HG03139 (cell line): ENCODE measurements at regions not wholly inside any gene's neighbourhood (a gene's known extent, or its start where the extent isn't known, plus 50 kb on each side); places are given as distances from the start of the nearest gene placed in this dataset.
"Not testable (repeated sequence)": the region's sequence is repeated elsewhere in the genome, so short reads cannot be mapped to it uniquely, and the experiment has no call there.

ENCODE experiments used
- ATAC-seq: cut with Tn5 transposase; IDR thresholded peaks from one replicate; pipeline ENCODE4 v1.9.1; 2021; ENCODE audit not compliant: unreplicated experiment

DNA sequence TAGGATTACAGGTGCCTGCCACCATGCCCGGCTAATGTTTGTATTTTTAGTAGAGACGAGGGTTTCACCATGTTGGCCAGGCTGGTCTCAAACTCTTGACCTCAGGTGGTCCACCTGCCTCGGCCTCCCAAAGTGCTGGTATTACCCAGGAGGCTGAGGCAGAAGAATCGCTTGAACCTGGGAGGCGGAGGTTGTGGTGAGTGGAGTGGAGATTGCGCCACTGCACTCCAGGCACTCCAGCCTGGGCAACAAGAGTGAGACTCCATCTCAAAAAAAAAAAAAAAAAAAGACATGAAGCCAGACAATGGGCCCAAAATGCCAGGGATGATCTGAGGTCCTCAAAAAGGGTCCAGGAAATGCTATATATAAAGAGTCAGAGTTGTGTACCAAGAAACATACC is 392.9 kb downstream of the SEC14L1 start:
- ATAC-seq = not testable (repeated sequence)

DNA sequence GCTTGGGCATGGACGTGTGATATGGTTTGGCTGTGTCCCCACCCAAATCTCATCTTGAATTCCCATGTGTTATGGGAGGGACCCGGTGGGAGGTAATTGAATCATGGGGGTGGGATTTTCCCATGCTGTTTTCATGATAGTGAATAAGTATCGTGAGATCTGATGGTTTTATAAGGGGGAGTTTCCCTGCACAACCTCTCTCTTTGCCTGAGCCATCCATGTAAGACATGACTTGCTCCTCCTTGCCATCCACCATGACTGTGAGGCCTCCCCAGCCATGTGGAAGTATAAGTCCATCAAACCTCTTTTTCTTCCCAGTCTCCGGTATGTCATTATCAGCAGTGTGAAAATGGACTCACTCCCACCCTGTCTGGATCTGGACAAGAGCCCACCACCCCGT is 393.4 kb downstream of the SEC14L1 start:
- no peak for ATAC-seq

DNA sequence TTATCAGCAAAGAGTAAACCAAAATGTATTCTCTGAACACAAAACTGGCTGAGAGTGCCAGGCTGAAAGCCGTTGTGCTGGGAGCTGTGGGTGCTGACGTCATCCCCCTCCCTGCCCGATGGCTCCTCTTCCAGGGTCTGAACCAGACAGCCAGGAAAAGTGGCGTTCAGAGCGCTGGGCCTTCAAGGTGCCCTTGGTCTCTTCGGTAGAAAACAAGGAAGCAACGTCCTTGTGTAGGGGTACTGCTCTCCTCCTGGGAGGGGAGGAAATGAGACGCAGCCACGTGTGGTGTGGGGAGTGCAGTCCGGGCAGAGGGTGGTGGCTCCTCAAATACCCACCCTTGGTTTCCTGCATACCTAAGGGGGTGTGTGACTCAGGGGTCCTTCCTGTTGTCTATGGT is 394.7 kb downstream of the SEC14L1 start:
- no peak for ATAC-seq

DNA sequence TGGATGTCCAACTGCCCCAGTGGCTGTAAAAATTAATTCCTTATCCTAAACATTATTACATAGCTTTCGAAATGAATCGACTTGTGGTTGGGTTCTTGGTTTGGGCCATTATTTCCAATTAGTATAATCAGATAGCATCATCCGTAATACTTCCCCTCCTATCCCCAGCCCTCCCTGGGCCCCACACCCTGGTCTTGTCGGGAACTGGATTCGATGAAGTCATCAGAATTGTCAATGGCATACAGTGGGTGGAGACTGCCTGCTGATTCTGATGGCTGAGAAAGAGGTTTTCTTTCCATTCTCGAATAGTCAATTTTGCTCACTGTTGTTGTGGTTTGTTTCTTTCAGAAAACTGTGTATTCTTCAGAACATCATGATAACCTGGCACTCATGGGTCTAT is 395.1 kb downstream of the SEC14L1 start:
- ATAC-seq = no peak

DNA sequence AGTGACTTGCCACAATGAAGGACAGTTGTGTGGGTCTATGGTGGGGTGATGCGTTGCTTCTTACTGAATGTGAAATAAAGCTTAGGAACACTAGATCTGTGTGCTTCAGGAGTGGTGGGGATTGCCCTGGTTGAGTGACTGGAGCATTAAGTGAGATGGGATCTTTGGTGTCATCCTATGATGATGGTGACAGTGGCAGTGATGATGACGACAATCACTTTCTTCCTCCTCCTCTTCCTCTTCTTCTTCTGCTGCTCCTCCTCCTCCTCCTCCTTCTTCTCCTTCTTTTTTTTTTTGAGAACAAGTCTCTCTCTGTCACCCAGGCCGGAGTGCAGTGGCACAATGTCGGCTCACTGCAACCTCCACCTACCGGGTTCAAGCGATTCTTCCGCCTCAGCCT is 396.8 kb downstream of the SEC14L1 start:
- no peak for ATAC-seq

DNA sequence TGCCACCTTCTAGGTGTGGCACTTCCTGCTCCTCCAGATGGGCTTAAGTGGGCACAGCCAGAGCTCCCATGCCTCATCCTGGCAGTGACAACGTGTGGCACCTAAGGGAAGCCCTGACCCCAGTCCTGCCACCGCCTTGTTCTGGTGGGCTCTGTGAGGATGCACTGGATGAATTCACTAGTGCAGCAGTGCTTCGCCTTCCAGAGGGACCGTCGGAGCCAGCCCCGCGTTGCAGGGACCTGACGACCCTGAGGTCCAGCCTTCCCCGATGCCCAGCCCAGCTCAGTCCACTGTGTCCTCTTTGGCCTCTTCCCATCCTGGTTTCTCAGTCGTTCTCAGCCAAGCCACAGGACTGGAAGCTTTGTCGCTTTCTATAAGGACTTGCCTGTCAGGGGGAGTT is 399.8 kb downstream of the SEC14L1 start:
- no peak for ATAC-seq

DNA sequence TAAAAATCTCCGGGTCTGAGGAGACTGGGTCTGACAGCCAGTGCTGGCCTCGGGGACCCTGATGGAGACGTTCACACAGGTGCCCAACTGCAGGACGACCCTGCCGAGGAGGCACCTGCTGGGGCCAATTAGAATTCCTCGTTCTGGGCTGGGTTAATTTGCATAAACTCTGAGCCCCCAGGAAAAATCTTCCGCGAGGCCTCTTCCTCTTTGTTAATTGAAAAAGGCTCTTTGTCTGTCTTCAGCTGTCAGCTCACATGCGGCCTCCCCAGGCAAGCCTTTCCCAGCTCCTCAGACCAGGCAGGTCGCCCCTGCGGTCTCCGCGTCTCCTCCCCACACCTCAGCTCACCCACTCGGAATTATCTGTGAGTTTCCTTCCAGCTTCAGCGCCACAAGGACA is 400.2 kb downstream of the SEC14L1 start:
- no peak for ATAC-seq

DNA sequence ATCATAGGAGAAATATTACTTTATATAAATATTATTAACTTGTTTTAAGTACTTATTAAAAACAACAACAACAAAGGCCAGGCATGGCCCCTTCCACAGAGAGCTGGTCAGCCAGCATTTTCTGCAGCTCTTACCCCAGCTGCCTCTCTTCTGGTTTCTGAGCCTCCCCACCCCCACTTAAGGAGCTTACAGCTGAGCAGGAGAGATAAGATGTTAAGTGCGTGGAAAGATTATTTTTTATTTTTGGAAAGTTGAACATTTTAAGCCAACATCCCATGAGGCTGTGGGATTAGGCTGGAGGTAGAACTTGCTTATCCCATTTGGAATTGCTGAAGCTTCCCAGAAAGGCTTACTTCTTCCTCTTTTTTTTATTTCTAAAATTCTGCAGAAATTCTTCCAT is 401.2 kb downstream of the SEC14L1 start:
- ATAC-seq = no peak

DNA sequence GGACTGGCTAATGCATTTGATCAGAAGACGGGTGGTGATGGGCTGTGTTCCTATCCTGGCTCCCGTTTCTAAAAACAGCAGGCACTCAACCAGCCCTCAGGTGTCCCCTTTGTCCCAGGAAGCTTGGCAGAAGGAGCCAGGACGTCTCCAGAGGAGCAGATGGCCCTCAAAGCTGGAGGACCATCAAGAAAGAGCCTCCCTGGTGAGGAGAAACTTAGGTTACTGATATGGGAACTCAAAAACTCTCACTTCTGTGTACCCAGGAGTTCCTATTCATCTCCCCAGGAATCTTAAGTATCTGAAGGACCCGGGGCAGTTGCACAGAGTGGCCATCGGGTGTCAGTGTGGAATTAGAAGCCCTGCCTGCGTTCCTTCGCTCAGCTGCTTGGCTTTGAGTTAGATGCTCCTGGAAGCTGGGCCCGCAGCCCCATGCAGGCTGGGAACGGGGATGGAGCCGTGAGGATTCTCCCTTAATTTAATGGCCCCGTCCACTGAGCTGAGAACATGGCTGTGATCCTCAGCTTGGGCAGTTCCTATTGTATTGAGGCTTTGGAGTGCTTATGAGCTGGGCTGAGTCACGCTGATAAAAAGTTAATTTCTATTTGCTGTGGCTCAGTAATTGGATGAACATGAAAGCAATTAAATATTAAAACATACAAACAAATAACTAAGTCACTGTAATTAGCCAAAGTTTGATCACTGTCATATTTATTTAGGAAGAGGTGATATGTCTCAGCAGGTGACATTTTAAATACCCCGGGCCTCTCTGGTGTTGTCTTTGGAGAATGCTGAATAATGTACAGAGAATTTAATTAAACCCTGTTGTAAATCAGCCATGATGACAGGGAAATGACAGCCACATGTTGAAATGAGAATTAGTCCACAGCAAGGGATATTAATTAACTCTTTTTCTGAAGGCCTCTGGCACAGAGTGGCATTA is 402.1 kb downstream of the SEC14L1 start:
- ATAC-seq = no peak

DNA sequence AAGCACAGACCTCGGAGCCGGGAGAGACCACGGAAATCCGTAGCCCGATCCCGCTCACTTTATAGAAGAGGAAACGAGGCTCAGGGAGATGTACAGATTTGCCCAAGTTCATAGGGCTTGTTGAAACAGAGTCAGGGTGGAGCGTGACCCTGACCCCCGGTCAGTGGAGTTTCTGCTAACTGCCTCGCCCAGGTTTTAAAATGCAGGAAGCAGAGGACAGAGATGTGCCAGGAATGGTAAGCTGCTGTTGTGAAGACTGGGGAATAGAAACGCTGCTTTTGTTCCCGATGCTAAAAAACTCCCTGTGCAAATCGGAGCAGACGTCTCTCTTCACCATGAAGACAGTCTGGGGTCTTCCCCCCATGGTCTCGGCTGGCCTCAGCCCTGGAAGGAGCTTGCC is 403.0 kb downstream of the SEC14L1 start:
- no peak for ATAC-seq

DNA sequence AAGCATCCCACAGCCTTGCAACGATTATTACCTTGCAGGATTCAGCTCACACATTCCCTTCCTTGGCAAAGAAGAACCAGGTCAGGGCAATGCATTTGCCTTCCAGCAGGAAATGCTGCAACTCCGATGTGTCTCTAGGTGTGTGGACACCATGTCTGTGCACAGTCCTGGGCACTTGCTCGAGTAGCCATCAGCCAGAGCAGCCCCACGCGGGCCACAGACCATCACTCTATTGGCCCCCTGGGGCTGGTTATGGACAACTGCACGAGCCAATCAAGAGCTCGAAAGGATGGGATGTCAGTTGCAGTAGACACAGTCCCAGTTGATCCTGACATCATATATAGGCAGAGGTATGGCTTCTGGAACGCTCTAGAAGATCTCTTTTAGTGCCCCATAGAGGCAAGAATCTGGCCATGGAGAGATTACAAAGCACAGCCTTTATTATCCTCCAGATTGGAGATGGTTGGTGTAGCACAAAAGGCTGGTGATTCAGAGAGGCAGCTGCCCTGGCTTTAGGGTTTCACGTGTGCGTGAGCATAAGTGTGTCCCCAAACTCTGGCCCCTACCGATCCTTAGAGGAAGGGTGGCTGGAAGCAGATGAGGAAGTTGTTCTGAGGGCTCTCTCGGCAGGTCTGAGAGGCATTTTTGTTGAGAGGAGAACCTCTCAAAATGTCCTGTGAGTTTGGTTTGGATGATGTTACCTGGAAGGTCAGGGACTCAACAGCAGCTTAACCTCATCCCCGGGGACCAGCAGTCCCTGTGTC is 403.8 kb downstream of the SEC14L1 start:
- no peak for ATAC-seq

DNA sequence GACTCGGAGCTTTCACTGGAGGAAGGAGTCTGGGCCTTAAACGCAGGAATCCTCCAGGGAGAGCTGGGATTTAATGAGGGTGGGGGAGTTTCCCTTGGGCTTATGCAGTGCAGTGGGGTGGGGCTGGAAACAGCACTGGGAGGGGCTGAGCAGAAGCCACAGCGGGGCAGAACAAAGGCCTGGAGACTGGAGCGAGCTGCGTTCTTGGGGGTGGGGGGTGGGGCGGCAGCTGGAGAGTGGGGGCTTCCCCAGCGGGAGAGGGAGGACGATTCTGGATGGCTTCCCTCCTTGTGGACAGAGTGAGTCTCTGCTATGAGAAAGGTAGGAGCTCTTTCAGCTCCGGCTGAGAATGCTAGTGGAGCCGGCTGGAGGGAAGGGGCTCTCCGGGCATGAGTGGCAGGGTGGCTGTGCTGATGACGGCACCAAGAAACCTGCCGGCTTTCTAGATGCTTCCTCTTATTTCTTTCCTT is 406.0 kb downstream of the SEC14L1 start:
- ATAC-seq = no peak

DNA sequence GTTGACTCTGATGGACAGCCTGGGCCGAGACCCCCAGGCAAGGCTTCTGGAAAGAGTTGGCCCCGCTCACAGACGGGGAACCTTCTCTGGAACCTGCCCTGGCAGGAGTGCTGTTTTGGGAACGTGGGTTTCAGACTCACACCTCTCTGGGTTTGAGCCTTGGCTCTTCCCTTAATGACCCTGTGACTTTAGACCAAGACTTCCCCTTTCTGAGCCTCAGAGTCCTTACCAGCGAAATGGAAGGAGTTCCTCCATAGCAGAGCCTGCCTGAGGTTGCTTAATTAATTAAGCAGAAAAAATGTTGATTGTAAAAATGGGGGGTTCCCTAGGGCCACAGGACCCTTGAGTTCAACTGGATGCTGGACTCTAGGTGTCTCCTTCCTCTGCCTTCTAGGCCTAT is 408.2 kb downstream of the SEC14L1 start:
- no peak for ATAC-seq

DNA sequence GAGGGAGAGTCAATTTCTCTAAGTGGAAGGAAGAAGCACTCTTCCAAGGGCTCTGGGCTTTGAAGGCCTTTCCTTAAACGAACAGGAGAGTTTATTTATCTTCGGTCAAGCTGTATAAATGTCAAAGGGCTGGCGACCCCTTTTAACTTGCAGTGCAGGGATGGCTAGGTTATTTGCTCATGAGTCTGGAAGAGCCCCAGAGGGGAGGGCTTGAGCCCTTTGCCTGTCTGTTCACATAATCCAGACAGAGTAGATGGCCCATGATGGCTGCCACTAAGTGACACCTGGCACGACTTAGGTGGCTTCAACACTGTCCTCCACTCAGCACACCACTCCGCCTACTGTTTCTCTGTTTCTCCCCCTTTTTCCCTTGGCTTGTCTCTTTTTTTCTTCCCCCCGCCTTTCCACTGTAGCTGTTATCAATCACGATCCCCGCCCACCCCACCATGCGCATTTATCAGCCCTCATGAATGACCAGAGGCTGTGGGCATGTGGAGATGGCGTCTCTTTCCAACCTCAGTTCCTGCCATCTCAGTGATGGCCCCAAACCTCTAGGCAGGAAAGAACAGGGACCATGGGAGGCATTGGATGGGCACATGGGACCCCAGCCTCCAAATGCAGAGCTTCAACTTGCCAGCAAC is 408.7 kb upstream of the TNRC6C start:
- ATAC-seq = no peak

DNA sequence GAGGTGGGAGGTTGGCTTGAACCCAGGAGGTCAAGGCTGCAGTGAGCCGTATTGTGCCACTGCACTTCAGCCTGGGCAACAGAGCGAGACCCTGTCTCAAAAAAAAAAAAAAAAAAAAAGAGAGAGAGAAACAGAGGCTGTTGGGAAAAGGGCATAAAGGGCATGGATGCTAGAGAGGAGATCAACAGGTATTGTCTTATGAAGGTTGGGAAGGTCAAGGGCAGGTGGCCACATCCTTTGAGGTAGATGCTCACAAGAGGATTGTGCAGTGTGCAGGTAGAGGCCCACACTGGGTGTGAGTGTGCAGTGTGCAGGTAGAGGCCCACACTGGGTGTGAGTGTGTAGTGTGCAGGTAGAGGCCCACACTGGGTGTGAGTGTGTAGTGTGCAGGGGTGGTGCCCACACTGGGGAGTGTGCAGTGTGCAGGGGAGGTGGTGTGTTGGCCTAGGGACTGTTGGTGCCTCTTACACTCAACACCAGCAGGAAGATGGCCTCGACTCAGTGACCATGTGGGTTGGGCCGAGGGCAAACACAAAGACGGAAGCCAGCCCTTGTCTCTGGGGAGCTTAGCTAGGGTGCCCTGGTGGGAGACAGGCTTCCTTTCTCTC is 404.9 kb upstream of the TNRC6C start:
- no peak for ATAC-seq

DNA sequence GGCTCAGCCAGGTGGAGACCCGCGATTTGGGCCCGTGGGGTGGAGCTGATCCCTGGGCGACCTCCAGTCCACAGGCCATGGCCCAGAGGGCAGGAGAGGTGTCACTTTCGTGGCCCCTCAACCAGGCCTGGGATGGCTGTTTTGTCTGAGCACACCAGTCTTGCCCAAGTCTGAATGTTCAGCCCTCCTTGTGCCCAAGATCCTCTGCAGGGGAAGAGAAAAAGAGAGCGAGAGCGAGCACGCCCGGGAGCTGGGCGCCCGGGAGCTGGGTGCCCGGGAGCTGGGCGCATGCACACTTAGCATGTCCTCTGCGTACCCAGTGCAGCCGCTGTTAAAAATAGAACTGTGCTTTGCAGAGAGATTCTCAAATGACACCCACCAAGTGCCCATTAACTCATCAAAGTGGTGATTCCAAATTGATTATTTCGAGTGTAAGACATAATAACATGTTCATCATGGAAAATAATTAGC is 403.3 kb upstream of the TNRC6C start:
- ATAC-seq = no peak

DNA sequence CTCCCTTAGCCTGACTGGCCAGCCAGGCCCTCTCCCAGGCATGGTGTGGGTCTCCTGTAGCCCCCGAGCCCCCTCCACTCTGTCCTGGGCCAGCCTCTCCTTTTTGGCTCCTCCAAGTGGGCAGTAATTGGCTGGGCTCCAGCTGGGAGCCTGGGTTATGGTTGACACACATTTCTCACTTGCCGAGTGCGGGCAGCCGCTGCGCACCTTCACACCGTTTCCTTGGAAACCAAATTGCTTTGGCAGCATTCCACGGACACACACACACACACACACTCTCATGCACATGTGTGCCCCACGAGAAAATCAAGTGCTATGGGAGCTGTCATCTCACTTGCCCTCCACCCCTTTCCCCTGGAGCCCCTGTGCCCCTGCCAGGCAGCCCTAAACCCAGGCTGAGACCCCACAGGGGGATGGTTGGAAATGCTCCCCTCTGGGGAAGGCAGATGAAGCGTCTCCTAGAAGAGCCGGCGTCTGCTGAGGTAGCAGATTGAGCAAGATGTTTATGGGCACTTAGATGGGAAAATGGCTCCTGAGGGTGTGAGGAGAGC is 402.7 kb upstream of the TNRC6C start:
- ATAC-seq = no peak

DNA sequence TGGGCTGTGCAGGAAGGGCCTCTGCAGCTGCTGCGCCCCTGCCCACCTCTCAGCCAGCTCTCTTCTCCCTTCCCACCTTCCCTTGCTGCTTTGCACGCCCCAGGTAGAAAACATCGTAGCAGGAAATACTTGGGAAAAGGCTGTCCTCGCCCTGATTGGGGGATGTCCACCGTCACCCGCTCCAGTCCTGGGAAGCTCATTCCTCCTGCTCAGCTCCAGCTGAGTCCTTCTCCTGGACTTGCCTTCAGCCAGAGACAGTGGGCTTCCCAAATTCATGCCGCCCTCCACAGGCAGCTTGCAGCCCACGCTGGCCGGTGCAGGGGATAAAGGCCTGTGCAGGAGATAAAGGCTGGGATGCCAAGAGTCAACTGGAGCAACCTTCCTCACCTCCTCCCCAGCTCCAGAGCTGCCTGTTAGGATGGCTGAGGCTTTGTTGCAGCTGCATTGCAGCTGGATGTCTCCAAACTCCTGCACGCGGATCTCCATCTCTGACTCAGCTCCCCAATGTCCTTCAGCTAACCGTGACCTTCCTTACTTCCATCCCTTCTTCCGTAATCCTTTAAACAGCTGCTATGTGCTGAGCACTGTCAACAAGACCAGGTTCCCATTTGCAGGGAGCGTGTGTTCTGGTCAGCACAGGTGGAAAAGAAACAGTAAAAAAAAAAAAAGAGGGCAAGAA is 402.0 kb upstream of the TNRC6C start:
- ATAC-seq = no peak

DNA sequence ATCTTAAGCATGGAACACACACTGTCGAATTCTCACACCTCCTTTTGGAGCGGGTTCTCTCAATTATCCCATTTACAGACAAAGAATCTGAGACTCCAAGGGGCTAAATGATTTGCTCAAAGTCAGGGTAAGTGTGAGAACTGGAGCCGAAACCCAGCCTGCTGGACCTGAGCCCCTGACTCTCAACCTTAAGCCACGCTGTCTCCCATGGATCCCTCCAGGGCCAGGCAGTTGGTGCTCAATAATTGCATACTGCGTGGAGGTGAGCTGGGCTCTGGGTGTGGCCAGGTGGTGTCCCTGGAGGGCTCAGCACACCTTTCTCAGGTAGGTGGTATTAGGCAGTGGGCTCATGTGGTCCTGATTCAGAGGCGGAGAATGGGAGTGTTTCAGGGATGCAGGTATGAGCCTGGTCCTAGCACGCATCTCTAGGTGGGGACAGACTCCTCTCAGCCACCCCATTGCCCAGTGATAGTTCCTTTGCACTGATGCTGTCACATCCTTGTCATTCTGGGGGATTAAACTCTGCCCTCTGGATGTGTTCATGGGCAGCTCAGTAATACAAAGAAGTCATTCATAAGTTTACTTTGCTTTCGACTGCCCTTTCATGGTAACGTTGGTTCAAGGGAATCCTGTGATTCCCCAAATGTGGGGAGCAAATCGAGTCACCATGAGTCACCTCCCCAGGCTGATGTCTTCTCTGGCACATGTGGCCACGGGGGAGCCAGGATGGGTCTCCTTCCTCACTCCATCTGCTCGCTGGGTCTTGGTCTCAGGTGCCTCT is 399.5 kb upstream of the TNRC6C start:
- ATAC-seq = no peak
